Sigmoid colon (tissue), 4 donors: ENCODE measurements at regions not wholly inside any gene's neighbourhood (a gene's known extent, or its start where the extent isn't known, plus 50 kb on each side); places are given as distances from the start of the nearest gene placed in this dataset.

Source experiments
- CTCF ChIP-seq, 4 experiments: fragments of 450-650 bp in 3 of 4; fragments of 200-600 bp in 1 of 4; IDR thresholded peaks; one replicate each; pipeline ENCODE4 v1.5.1; 2016 to 2019; ENCODE audit warnings: antibody characterized with exemption in 4 of 4, mild to moderate bottlenecking in 3 of 4, moderate library complexity in 2 of 4
- EP300 ChIP-seq, 4 donors: sonication (generic); formaldehyde crosslinking; IDR thresholded peaks; one replicate each; pipeline ENCODE4 v1.6.1; 2017; ENCODE audit warnings: antibody characterized with exemption in 4 of 4
- POLR2A ChIP-seq, 2 donors: fragments of 450-650 bp; IDR thresholded peaks; one replicate each; pipeline ENCODE4 v1.6.1; 2016; ENCODE audit warnings: antibody characterized with exemption in 2 of 2, mild to moderate bottlenecking in 2 of 2, moderate library complexity in 2 of 2

GRCh38 chr4:45951153-45951552 lies 172.7 kb downstream of the GABRG1 start:
- no peak for TF ChIP-seq POLR2A (IDR thresholded peaks at IDR 0.05)
- no peak for TF ChIP-seq EP300 (IDR thresholded peaks at IDR 0.05)
- TF ChIP-seq CTCF (IDR thresholded peaks at IDR 0.05), result no peak
